ENCODE measurements at regions not wholly inside any gene's neighbourhood (a gene's known extent, or its start where the extent isn't known, plus 50 kb on each side); places are given as distances from the start of the nearest gene placed in this dataset.

DNA sequence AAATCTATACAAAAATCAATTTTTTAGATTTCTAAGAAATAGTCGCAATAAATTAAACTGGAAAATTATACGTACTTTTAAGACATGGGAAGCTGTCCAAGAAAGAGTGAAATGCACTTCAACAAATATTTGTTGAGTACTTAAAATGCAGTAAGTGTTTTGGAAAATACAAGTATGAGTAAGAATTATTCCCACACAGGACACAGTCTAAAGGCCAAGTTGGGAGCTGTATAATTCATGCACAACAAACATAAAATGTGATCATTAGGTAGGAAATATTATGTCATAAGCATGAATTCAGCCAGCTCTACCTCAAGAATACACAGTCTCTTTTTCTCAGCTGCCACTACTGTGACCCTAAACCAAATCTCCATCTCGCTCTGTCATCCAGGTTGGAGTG lies 267.6 kb downstream of the CNTN3 start:
- no peak for DNase-seq

DNA sequence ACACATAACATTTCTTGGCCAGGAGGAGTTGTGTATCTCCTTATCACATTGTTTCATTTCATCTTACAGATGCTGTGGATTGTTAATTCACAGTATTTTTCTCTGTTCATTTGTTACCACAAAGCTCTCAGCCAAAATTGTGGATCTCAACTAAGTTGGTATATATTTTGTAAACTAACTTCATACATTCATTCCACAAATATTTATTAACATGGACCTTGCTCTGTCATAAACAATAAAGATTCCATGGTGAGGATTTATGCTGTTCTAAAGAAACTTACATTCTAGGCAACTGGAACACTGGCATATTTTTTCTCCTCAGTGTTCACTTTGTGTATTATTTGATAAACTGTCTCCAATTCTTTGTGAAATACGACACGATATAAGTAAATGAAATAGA lies 268.8 kb downstream of the CNTN3 start:
- DNase-seq = no peak

DNA sequence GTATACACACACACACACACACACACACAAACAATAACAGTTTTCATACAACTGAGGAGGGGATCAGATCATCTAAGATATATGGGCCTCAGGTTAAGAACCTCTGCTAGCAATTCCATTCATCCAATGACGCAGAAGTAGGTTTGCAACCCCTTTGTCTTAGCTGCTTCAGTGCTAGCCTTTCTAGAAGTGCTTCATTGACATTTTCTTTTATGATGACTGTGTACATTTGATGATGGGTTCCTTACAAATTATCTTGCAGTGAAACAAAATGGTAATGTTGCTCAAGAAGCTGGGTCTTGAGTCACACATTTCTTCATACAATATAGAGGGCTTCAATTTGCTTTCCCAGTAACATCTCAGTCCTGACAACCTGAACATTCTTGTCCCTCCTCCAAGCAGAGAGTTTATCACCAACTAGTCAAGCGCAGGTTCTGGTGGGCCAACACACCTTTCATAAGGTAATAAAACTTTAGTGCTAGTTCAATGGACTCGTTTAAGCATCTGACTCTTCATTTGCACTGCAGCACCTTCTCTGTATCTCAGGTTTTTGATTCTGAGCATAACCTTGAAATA lies 269.5 kb downstream of the CNTN3 start:
- DNase-seq = no peak

- DNase-seq = no peak
Measured at GRCh38 chr3:74343391-74343790, 271.1 kb downstream of the CNTN3 start.

DNA sequence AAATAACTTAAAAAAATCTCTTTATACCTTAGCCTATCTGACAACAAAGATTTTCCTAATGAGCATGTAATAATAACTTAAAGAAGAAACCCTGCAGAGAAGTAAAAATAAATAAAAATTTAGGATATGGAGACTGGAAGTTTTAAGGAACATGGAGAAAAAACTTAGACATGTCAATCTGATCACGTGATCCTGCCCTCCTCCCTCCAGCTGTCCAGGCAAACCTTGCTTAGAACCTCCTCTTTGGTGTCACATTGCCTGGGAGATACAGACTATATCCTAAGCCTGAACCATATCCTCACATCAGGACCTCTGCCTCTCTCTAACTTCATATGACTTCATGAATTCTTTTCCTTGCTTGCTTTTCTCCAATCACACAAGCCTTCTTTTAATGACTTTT lies 275.5 kb downstream of the CNTN3 start:
- DNase-seq = no peak

GRCh38 chr3:74332165-74332564 lies 282.3 kb downstream of the CNTN3 start:
- DNase-seq = no peak

DNA sequence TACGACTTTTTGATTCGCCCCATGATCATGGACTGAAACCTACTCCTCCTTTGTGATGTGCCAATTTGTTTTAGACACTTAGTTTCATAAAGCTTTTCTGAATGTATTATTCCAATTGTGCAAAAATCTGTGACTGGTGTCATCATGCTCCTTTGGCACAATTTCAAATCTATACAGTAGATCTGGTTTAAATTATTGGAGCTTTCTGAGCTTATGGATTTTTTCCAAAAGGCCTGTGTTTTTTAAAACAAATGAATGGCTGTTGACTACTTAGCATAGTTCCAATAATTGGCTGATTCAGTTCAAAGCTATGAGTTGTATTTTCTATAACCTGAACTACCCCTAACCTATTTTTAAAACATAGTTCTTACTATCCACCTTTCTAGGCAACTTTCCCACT lies 282.7 kb downstream of the CNTN3 start:
- no peak for DNase-seq

- DNase-seq = no peak
Measured at GRCh38 chr3:74329096-74329495, 285.4 kb downstream of the CNTN3 start.

- DNase-seq = no peak
Measured at GRCh38 chr3:74328435-74328834, 286.0 kb downstream of the CNTN3 start.

DNA sequence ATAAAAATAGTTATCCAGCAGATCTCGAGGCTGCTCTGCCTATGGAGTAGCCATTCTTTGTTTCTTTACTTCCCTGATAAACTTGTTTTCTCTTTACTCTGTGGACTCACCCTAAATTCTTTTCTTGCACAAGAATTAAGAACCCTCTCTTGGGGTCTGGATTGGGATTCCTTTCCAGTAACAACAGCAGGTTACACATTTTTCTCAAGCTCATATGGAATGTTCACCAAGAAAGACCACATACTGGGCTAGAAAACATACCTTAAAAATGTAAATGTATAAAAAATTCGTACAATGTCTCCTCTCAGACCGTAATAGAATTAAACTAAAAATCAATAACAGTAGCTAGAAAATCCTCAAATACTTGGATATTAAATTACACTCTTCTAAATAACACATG lies 299.2 kb downstream of the CNTN3 start:
- no peak for DNase-seq

DNA sequence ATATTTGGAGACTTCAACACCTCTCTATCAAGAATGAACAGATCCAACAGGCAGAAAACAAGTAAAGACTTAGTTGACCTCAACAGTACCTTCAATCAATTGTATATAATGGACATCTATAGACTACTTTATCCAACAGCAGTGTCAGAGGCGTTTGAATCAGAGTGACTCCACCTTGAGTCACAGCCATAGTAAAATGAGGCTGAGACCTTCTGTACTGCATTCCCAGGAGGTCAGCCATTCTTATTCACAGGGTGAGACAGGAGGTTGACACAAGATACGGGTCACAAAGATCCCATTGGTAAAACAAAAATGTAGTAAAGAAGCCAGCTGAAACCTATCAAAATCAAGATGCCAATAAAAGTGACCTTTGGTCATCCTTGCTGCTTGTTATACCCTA lies 299.8 kb downstream of the CNTN3 start:
- no peak for DNase-seq

- no peak for DNase-seq
Measured at GRCh38 chr3:74309716-74310115, 304.7 kb downstream of the CNTN3 start.

GRCh38 chr3:74304424-74304823 lies 310.0 kb downstream of the CNTN3 start:
- no peak for DNase-seq

DNA sequence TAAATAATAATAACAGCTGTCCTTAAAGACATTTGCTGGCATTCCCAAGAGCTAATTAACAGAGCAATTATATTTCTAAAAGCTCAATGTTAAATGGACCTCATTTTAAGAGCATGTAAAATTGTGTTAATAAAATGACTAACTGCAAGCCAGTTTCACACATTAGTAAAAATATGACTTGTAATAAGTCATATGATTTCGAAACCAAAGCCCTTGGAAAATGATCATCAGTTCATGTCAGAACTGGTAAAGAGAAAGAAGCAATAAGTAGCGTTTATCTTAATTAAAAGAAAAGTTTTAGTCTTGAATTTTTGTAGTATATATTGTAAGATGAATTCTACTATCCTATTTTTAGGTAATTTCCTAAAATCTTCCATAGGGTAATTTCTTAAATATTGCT lies 310.7 kb downstream of the CNTN3 start:
- no peak for DNase-seq

DNA sequence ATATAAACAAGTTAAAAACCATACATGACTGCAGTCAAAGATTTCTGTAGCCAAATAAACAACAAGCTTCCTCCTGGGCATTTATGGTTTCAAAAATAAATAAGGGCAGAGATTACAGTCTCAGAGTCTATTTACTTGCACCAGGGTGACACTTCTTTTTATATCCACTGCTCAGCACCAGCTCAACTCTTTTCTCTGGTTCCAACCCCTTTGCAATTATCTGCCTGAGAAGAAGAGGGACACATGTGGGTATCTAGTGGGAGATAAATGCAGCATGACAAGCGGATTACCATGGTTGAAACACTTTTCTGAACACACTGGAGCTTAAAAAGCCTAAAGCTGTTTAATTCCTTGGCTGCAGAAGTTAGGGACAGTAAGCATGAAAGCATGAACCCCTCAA lies 311.5 kb downstream of the CNTN3 start:
- no peak for DNase-seq

GRCh38 chr3:74302281-74302680 lies 312.2 kb downstream of the CNTN3 start:
- DNase-seq = no peak

- DNase-seq = no peak
Measured at GRCh38 chr3:74301056-74301455, 313.4 kb downstream of the CNTN3 start.

DNA sequence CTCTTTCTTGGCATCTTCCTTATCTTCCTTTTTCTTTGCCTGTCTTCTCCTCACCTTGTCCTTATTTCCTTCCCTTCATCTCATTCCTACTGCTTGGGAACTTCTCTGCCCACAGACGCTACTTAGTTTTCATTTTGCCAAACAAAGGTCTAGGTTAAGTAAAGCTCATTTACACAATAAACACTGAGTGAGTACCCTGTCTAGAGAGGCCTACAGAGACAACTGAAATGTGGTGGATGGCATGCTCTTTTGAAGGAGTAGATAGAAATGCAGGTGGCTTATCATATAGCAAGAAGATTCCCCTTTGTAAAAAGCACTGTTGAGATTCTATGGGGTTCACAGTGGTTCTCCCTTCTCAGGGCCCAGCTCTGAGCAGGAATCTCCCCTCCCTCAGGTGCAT lies 319.0 kb downstream of the CNTN3 start:
- no peak for DNase-seq

DNA sequence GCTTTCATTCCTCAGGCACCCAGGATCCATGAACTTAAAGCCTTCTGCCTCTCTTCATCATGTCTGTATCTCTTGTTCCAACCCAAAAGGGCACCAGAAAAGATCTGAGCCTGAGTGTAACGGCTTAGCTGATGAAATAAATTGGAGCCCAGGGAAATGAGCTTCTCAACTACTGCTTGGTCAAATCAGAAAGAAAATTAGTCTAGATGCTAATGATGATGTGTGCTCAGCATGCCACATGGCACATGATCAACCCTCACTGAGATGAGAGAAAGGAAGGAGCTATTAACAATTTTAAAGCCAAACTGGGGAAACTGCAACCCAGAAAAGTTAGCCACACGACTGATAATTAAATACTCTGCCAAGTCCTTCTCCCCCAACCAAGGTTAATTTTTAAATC lies 325.7 kb downstream of the CNTN3 start:
- no peak for DNase-seq

GRCh38 chr3:74287557-74287956 lies 326.9 kb downstream of the CNTN3 start:
- DNase-seq = no peak

DNA sequence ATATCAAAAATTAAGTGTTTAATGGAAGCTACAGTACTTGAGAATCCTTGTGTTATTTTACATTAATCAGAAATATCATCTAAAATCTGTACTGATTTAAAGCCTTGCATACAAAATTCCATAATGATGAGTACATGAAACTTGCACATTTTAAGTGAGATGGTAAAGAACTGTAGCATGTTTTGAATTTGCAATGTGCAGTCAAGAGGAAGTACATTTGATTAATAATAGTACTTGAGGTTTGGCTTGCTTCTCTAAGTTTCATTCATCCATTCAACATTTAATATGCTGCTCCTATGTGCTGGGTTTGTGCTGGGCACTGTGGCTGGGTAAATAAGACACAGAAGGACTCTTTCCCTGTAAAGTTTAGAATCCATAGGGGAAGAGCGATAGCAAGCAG lies 332.3 kb downstream of the CNTN3 start:
- DNase-seq = no peak

GRCh38 chr3:74281705-74282104 lies 332.8 kb downstream of the CNTN3 start:
- no peak for DNase-seq

DNA sequence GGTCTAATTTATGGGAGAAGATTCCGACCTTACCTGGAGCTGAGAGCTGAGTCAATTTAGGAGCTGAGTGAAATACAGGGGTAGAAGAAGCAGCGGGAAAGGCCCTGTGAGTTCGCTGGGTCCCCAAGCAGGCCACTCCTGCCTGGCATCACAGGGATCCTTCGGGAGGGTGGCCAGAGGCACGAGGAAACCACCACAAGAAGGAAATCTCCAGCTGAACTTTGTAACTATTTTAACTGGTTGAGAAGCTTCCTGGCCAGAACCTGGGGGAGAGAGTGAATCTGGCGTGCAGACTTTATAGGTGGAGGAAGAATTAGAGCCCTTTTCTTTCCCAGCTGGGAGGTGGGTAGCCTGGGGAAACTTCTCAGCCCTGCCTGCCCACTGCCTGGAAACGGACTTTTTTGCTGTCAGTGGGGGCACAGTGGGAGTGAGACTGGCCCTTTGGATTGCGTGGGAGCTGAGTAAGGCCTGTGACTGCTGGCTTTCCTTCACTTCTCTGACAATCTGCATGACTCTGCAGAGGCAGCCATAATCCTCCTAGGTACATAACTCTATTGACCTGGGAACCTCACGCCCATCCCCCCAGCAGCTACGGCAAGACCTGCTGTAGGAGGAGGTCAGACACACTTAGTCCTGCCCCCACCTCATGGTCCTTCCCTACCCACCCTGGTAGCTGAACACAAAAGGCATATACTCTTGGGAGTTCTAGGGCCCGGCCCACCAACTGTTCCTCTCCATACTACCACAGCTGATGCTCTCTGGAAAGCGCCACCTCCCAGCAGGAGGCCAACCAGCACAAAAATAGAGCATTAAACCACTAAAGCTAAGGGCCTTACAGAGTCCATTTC lies 340.7 kb downstream of the CNTN3 start:
- DNase-seq = no peak

DNA sequence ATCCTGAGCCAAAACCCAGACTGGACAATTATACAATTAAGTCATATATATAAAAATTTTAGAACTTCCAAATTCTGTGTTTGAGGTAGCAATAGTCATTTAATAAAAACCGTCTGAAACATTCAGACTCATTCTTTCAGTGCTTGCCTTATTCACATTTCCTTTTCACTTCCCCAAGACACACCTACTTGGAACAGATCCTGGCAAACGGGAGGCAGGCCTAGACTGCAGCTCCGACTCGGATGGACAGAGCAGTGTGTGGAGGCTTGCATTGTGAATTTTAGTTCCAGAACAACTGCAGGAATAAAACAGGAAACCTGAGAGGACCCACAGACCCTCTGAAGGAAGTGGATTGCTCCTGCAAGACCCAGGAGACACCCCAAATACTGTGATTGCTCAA lies 341.4 kb downstream of the CNTN3 start:
- no peak for DNase-seq

GRCh38 chr3:74271541-74271940 lies 342.9 kb downstream of the CNTN3 start:
- no peak for DNase-seq

All from suppressor macrophage treated with lipopolysaccharide for 4 hours (primary cell).